ENCODE measurements at regions not wholly inside any gene's neighbourhood (a gene's known extent, or its start where the extent isn't known, plus 50 kb on each side); places are given as distances from the start of the nearest gene placed in this dataset.

GRCh38 chr10:6796231-6796630 lies 216.2 kb upstream of the PRKCQ start:
- TF ChIP-seq CTCF (IDR thresholded peaks at IDR 0.05) (no peak), EZH2 (IDR thresholded peaks at IDR 0.05) (no peak)

All from neural progenitor cell (in vitro differentiated cells).